ENCODE measurements at regions not wholly inside any gene's neighbourhood (a gene's known extent, or its start where the extent isn't known, plus 50 kb on each side); places are given as distances from the start of the nearest gene placed in this dataset.
"Not testable (repeated sequence)": the region's sequence is repeated elsewhere in the genome, so short reads cannot be mapped to it uniquely, and the experiment has no call there.

GRCh38 chr19:30955112-30956104 lies 393.8 kb downstream of the TSHZ3 start:
- DNase-seq (ENCODE audit: low spot score in 2 of 2), result no peak
- intact Hi-C loops (cut with DNase I), result no loop called here
- H3K27me3 ChIP-seq, result no peaks in the 10 kb centered on the region
- H3K36me3 ChIP-seq, result no peaks in the 10 kb centered on the region
- TF ChIP-seq CTCF (IDR thresholded peaks at IDR 0.05), result no peak
- H3K4me3 ChIP-seq, result no peak overlapping the region
- no peak overlapping the region for H3K27ac ChIP-seq
- no peaks in the 10 kb centered on the region for H3K9me3 ChIP-seq
- H3K4me1 ChIP-seq, result no peaks in the 10 kb centered on the region

GRCh38 chr19:30944276-30944932 lies 404.8 kb downstream of the TSHZ3 start:
- H3K27me3 ChIP-seq; H3K4me1 ChIP-seq; H3K27ac ChIP-seq; H3K9me3 ChIP-seq; H3K36me3 ChIP-seq; intact Hi-C loops (cut with DNase I); DNase-seq (ENCODE audit: low spot score in 2 of 2); H3K4me3 ChIP-seq: not testable (repeated sequence)

GRCh38 chr19:30943101-30943843 lies 406.0 kb downstream of the TSHZ3 start:
- H3K4me3 ChIP-seq, result no peak overlapping the region
- no peaks in the 10 kb centered on the region for H3K4me1 ChIP-seq
- no peak for DNase-seq (ENCODE audit: low spot score in 2 of 2)
- H3K9me3 ChIP-seq, result no peaks in the 10 kb centered on the region
- TF ChIP-seq CTCF (IDR thresholded peaks at IDR 0.05), result no peak
- H3K27ac ChIP-seq, result no peak overlapping the region
- no peaks in the 10 kb centered on the region for H3K27me3 ChIP-seq
- intact Hi-C loops (cut with DNase I), result no loop called here
- no peaks in the 10 kb centered on the region for H3K36me3 ChIP-seq

- no peaks in the 10 kb centered on the region for H3K36me3 ChIP-seq
- no peak overlapping the region for H3K4me3 ChIP-seq
- TF ChIP-seq CTCF (IDR thresholded peaks at IDR 0.05), result no peak
- no peaks in the 10 kb centered on the region for H3K27me3 ChIP-seq
- H3K4me1 ChIP-seq, result no peaks in the 10 kb centered on the region
- intact Hi-C loops (cut with DNase I), result no loop called here
- no peak overlapping the region for H3K27ac ChIP-seq
- no peak for DNase-seq (ENCODE audit: low spot score in 2 of 2)
- H3K9me3 ChIP-seq, result no peaks in the 10 kb centered on the region
These were observed 406.6 kb downstream of the TSHZ3 start for GRCh38 chr19:30942636-30943035.

GRCh38 chr19:30941591-30941990 lies 407.6 kb downstream of the TSHZ3 start:
- no peak overlapping the region for H3K4me3 ChIP-seq
- TF ChIP-seq CTCF (IDR thresholded peaks at IDR 0.05), result no peak
- no peaks in the 10 kb centered on the region for H3K27me3 ChIP-seq
- H3K36me3 ChIP-seq, result no peaks in the 10 kb centered on the region
- no peaks in the 10 kb centered on the region for H3K4me1 ChIP-seq
- intact Hi-C loops (cut with DNase I), result no loop called here
- H3K9me3 ChIP-seq, result no peaks in the 10 kb centered on the region
- no peak for DNase-seq (ENCODE audit: low spot score in 2 of 2)
- H3K27ac ChIP-seq, result no peak overlapping the region

Measured in ascending aorta (tissue), 2 donors.